ENCODE measurements at regions not wholly inside any gene's neighbourhood (a gene's known extent, or its start where the extent isn't known, plus 50 kb on each side); places are given as distances from the start of the nearest gene placed in this dataset.
"Not testable (repeated sequence)": the region's sequence is repeated elsewhere in the genome, so short reads cannot be mapped to it uniquely, and the experiment has no call there.

- H3K27ac ChIP-seq: no peak overlapping the region
- H3K27me3 ChIP-seq: no peaks in the 10 kb centered on the region
- intact Hi-C loops (cut with DNase I): no loop called here
- H3K36me3 ChIP-seq (replicated peaks in 1 of 2; ENCODE audit: insufficient read depth in 1 of 2, low read depth in 2 of 2): no peaks in the 10 kb centered on the region
- no peaks in the 10 kb centered on the region for H3K9me3 ChIP-seq
- no peak overlapping the region for H3K4me3 ChIP-seq
- 78 to 93% methylated on average over 4 of the region's 4 CpGs for WGBS, 2 donors
- ATAC-seq (no peak), DNase-seq (no peak)
- TF ChIP-seq POLR2A (IDR thresholded peaks at IDR 0.05) (no peak), CTCF (IDR thresholded peaks at IDR 0.05) (no peak)
- no peaks in the 10 kb centered on the region for H3K4me1 ChIP-seq
These were observed 232.7 kb upstream of the ONECUT1 start for GRCh38 chr15:53022788-53023187.

- 100% methylated on average over 2 of the region's 2 CpGs for WGBS, 2 donors
- DNase-seq: no peak
- no peak overlapping the region for H3K27ac ChIP-seq
- no peaks in the 10 kb centered on the region for H3K9me3 ChIP-seq
- no peaks in the 10 kb centered on the region for H3K36me3 ChIP-seq (replicated peaks in 1 of 2; ENCODE audit: insufficient read depth in 1 of 2, low read depth in 2 of 2)
- ATAC-seq: no peak
- H3K4me3 ChIP-seq: no peak overlapping the region
- no peaks in the 10 kb centered on the region for H3K4me1 ChIP-seq
- intact Hi-C loops (cut with DNase I): no loop called here
- no peak for TF ChIP-seq POLR2A (IDR thresholded peaks at IDR 0.05)
- no peak for TF ChIP-seq CTCF (IDR thresholded peaks at IDR 0.05)
- H3K27me3 ChIP-seq: no peaks in the 10 kb centered on the region
These were observed 223.2 kb upstream of the ONECUT1 start for GRCh38 chr15:53013329-53013728.

GRCh38 chr15:53011779-53012178 lies 221.6 kb upstream of the ONECUT1 start:
- WGBS, 2 donors: 97% methylated on average over 2 of the region's 2 CpGs
- H3K36me3 ChIP-seq (replicated peaks in 1 of 2; ENCODE audit: insufficient read depth in 1 of 2, low read depth in 2 of 2); intact Hi-C loops (cut with DNase I); H3K4me1 ChIP-seq; H3K27me3 ChIP-seq; ATAC-seq; H3K27ac ChIP-seq; H3K9me3 ChIP-seq; DNase-seq; H3K4me3 ChIP-seq: not testable (repeated sequence)

GRCh38 chr15:53009093-53009492 lies 219.0 kb upstream of the ONECUT1 start:
- 70 to 79% methylated on average over 1 of the region's 1 CpG for WGBS, 2 donors

GRCh38 chr15:53000409-53000808 lies 210.3 kb upstream of the ONECUT1 start:
- H3K4me3 ChIP-seq: no peak overlapping the region
- H3K4me1 ChIP-seq: no peaks in the 10 kb centered on the region
- intact Hi-C loops (cut with DNase I): no loop called here
- H3K36me3 ChIP-seq (replicated peaks in 1 of 2; ENCODE audit: insufficient read depth in 1 of 2, low read depth in 2 of 2): no peaks in the 10 kb centered on the region
- 68 to 80% methylated on average over 4 of the region's 4 CpGs for WGBS, 2 donors
- no peak overlapping the region for H3K27ac ChIP-seq
- DNase-seq (no peak), ATAC-seq (no peak)
- H3K9me3 ChIP-seq: no peaks in the 10 kb centered on the region
- TF ChIP-seq CTCF (IDR thresholded peaks at IDR 0.05) (no peak), POLR2A (IDR thresholded peaks at IDR 0.05) (no peak)
- H3K27me3 ChIP-seq: no peaks in the 10 kb centered on the region

More at GRCh38 chr15:53009093-53009492, 219.0 kb upstream of the ONECUT1 start:
- TF ChIP-seq CTCF (IDR thresholded peaks at IDR 0.05) (no peak), POLR2A (IDR thresholded peaks at IDR 0.05) (no peak)
- no peak for DNase-seq
- no peaks in the 10 kb centered on the region for H3K4me1 ChIP-seq
- no peaks in the 10 kb centered on the region for H3K36me3 ChIP-seq (replicated peaks in 1 of 2; ENCODE audit: insufficient read depth in 1 of 2, low read depth in 2 of 2)
- H3K9me3 ChIP-seq: no peaks in the 10 kb centered on the region
- H3K27me3 ChIP-seq: no peaks in the 10 kb centered on the region
- no peak overlapping the region for H3K4me3 ChIP-seq
- H3K27ac ChIP-seq: no peak overlapping the region
- intact Hi-C loops (cut with DNase I): no loop called here
- ATAC-seq: no peak
